Type B pancreatic cell (in vitro differentiated cells): ENCODE measurements at regions not wholly inside any gene's neighbourhood (a gene's known extent, or its start where the extent isn't known, plus 50 kb on each side); places are given as distances from the start of the nearest gene placed in this dataset.

Source experiments
- DNase-seq: peaks from one replicate; pipeline ENCODE4 v3.0.0; 2021; ENCODE audit warnings: mixed read lengths; ENCODE audit not compliant: unreplicated experiment; ENCODE audit errors: extremely low spot score
- H3K27ac Mint-ChIP-seq: 2 replicates; pipeline ENCODE4 v1.8.0; 2021; ENCODE audit warnings: mild to moderate bottlenecking, mixed read lengths
- H3K27me3 Mint-ChIP-seq: 2 replicates; pipeline ENCODE4 v1.8.0; 2021; ENCODE audit warnings: mixed read lengths
- H3K36me3 Mint-ChIP-seq: 2 replicates; pipeline ENCODE4 v1.8.0; 2021; ENCODE audit warnings: mixed read lengths
- H3K4me1 Mint-ChIP-seq: one replicate; pipeline ENCODE4 v1.8.0; 2021; ENCODE audit warnings: mixed read lengths; ENCODE audit not compliant: unreplicated experiment
- H3K4me3 Mint-ChIP-seq: 2 replicates; pipeline ENCODE4 v1.8.0; 2021; ENCODE audit warnings: mild to moderate bottlenecking, mixed read lengths
- H3K9me3 Mint-ChIP-seq: 2 replicates; pipeline ENCODE4 v1.8.0; 2021; ENCODE audit warnings: mixed read lengths
- TF ChIP-seq, protein P1 (sequence below): fragments of 200-600 bp; sonication (generic); conservative IDR thresholded peaks from 2 replicates; pipeline ENCODE4 v1.5.0; 2021; ENCODE audit warnings: antibody characterized with exemption, mild to moderate bottlenecking

DNA sequence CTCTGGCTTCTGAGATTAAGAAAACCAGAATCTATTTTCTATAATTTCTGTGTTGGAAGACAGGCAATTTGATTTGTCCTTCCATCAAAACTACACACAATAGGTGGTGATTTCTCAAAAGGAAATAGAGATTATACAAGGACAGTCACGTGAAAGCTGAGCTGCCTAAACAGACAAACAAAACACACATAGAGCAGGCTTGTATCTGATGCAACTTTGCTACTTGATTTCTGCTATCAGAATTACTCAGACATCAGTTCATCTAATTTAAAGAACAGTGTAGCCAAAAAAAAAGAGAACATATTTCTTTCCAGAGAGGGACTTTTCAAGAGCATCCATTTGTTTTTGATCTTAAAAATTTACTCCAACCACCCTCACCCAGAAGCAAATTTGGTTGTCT, 2128.3 kb upstream of the C9orf72 start:
- TF ChIP-seq, protein P1, sequence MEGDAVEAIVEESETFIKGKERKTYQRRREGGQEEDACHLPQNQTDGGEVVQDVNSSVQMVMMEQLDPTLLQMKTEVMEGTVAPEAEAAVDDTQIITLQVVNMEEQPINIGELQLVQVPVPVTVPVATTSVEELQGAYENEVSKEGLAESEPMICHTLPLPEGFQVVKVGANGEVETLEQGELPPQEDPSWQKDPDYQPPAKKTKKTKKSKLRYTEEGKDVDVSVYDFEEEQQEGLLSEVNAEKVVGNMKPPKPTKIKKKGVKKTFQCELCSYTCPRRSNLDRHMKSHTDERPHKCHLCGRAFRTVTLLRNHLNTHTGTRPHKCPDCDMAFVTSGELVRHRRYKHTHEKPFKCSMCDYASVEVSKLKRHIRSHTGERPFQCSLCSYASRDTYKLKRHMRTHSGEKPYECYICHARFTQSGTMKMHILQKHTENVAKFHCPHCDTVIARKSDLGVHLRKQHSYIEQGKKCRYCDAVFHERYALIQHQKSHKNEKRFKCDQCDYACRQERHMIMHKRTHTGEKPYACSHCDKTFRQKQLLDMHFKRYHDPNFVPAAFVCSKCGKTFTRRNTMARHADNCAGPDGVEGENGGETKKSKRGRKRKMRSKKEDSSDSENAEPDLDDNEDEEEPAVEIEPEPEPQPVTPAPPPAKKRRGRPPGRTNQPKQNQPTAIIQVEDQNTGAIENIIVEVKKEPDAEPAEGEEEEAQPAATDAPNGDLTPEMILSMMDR: no peak
- Mint-ChIP-seq H3K36me3 (no peaks in the 10 kb centered on the region), H3K9me3 (no peaks in the 10 kb centered on the region), H3K4me3 (no peak overlapping the region), H3K4me1 (no peaks in the 10 kb centered on the region), H3K27ac (no peak overlapping the region), H3K27me3 (no peaks in the 10 kb centered on the region)
- no peak for DNase-seq

DNA sequence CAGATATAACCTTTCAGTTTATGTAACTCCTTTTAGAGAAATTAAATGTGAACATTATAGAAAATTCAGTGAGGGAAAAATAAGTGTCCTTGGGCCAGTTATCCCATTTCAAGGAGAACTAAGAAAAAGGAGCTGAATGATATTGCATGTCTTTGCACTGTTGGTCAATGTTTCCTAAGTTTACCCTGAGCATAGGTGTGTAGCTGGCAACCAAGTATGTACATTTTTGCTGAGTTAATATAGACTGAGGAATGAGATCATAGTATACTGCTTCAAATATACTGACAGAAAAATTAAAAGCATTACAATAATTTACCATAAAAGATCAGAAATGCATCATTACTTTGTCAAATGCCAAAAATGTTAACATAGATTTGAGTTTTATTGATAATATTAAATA, 2128.7 kb upstream of the C9orf72 start:
- Mint-ChIP-seq H3K4me1 (no peaks in the 10 kb centered on the region), H3K27me3 (no peaks in the 10 kb centered on the region), H3K27ac (no peak overlapping the region), H3K9me3 (no peaks in the 10 kb centered on the region), H3K36me3 (no peaks in the 10 kb centered on the region), H3K4me3 (no peak overlapping the region)
- TF ChIP-seq, protein P1: no peak
- DNase-seq: no peak

- no peak for DNase-seq
- Mint-ChIP-seq H3K4me3 (no peak overlapping the region), H3K4me1 (no peaks in the 10 kb centered on the region), H3K27me3 (no peaks in the 10 kb centered on the region), H3K27ac (no peak overlapping the region), H3K36me3 (no peaks in the 10 kb centered on the region), H3K9me3 (no peaks in the 10 kb centered on the region)
- TF ChIP-seq, protein P1: no peak
These were observed 2141.6 kb upstream of the C9orf72 start for GRCh38 chr9:29714860-29715259.

DNA sequence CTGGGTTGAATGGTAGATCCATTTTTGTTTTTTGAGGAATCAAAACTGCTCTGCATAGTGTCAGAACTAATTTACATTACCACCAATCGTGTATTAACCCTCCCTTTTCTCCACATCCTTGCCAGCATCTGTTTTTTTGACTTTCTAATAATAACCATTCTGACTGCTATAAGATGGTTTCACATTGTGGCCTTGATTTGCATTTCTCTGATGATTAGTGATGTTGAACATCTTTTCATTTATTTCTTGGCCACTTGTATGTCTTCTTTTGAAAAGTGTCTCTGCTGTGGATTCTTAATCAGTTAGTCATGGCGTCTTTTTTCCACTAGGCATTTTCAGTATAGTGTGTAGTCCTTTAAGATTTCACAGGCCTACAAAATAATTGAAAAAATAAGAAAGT, 2144.3 kb upstream of the C9orf72 start:
- no peaks in the 10 kb centered on the region for H3K27me3 Mint-ChIP-seq
- TF ChIP-seq, protein P1: no peak
- no peaks in the 10 kb centered on the region for H3K4me1 Mint-ChIP-seq
- no peaks in the 10 kb centered on the region for H3K36me3 Mint-ChIP-seq
- H3K27ac Mint-ChIP-seq: no peak overlapping the region
- H3K9me3 Mint-ChIP-seq: no peaks in the 10 kb centered on the region
- DNase-seq: no peak
- H3K4me3 Mint-ChIP-seq: no peak overlapping the region

- Mint-ChIP-seq H3K9me3 (peaks cover 7% of the 10 kb centered on the region), H3K36me3 (no peaks in the 10 kb centered on the region), H3K4me1 (no peaks in the 10 kb centered on the region), H3K27me3 (peaks cover 3% of the 10 kb centered on the region), H3K27ac (no peak overlapping the region), H3K4me3 (no peak overlapping the region)
- TF ChIP-seq, protein P1: no peak
- DNase-seq: no peak
These were observed 2156.9 kb upstream of the C9orf72 start for GRCh38 chr9:29730163-29730562.

- TF ChIP-seq, protein P1: no peak
- Mint-ChIP-seq H3K36me3 (no peaks in the 10 kb centered on the region), H3K4me3 (no peak overlapping the region), H3K27ac (no peak overlapping the region), H3K4me1 (no peaks in the 10 kb centered on the region), H3K27me3 (peaks cover 4% of the 10 kb centered on the region), H3K9me3 (no peaks in the 10 kb centered on the region)
- DNase-seq: no peak
These were observed 2167.2 kb upstream of the C9orf72 start for GRCh38 chr9:29740518-29740917.
